GM13977 (cell line): ENCODE measurements at regions not wholly inside any gene's neighbourhood (a gene's known extent, or its start where the extent isn't known, plus 50 kb on each side); places are given as distances from the start of the nearest gene placed in this dataset.

ENCODE experiments used
- DNase-seq: peaks from one replicate; pipeline ENCODE4 v3.0.0; 2012; ENCODE audit warnings: low spot score
- CTCF ChIP-seq: IDR thresholded peaks from 2 replicates; pipeline ENCODE4 v1.5.1; 2012; ENCODE audit warnings: mild to moderate bottlenecking, control low read depth; ENCODE audit not compliant: insufficient read depth; ENCODE audit errors: extremely low read depth, missing control alignments
- in situ Hi-C: fragments of 300-500 bp; cut with MboI; formaldehyde crosslinking; loops from one replicate; pipeline ENCODE4 v1.12.0; 2022; ENCODE audit warnings: low sequenced_read_pairs, low pct_unique_long_range_greater_than_20kb, mixed read lengths, inconsistent platforms; ENCODE audit not compliant: unreplicated experiment

- no peak for DNase-seq
- no peak for TF ChIP-seq CTCF
- in situ Hi-C loops = no loop called here
Observed at GRCh38 chr9:129561594-129562281, 59.2 kb downstream of the C9orf50 start.

GRCh38 chr9:129560881-129561306 lies 60.0 kb downstream of the C9orf50 start:
- DNase-seq = no peak
- in situ Hi-C loops = no loop called here

GRCh38 chr9:129559506-129559881 lies 61.4 kb downstream of the C9orf50 start:
- TF ChIP-seq CTCF = no peak
- in situ Hi-C loops = no loop called here
- no peak for DNase-seq

More at GRCh38 chr9:129560881-129561306, 60.0 kb downstream of the C9orf50 start:
- no peak for TF ChIP-seq CTCF

- no peak for DNase-seq
- in situ Hi-C loops = no loop called here
- no peak for TF ChIP-seq CTCF
Observed at GRCh38 chr9:129558551-129559505, 62.1 kb downstream of the C9orf50 start.

GRCh38 chr9:129558063-129558550 lies 62.8 kb downstream of the C9orf50 start:
- no peak for DNase-seq
- in situ Hi-C loops = no loop called here
- no peak for TF ChIP-seq CTCF

- TF ChIP-seq CTCF = no peak
- in situ Hi-C loops = no loop called here
- DNase-seq = no peak
Observed at GRCh38 chr9:129557192-129558036, 63.5 kb downstream of the C9orf50 start.
